Panc1 (cell line): ENCODE measurements at regions not wholly inside any gene's neighbourhood (a gene's known extent, or its start where the extent isn't known, plus 50 kb on each side); places are given as distances from the start of the nearest gene placed in this dataset.

ENCODE experiments used
- ATAC-seq: fragments of 200-7000 bp; cut with Tn5 transposase; 2 replicates; pipeline ENCODE4 v1.9.1; 2020; ENCODE audit warnings: mild to moderate bottlenecking, moderate library complexity
- BruUV-seq: library from RNA; stranded (reverse); fragments of 400-500 nt; replicated peaks from 2 replicates; lab custom pipeline; 2021; lab: Mats Ljungman, UMichigan
- CTCF ChIA-PET: fragments of 300-600 bp; sonication (Branson Sonifier 250); formaldehyde crosslinking; loops from one replicate; lab custom pipeline; 2022; ENCODE audit warnings: antibody characterized with exemption; lab: Charles Lee
- POLR2A ChIA-PET: fragments of 300-600 bp; sonication (Branson Sonifier 250); formaldehyde crosslinking; loops from one replicate; lab custom pipeline; 2022; ENCODE audit warnings: antibody characterized with exemption; lab: Charles Lee
- DNase-seq: peaks from one replicate; pipeline ENCODE4 v3.0.0-alpha.2; 2010; ENCODE audit warnings: low read depth, low spot score
- H3K27ac ChIP-seq: 2 replicates; pipeline ENCODE4 v1.5.1; 2011; ENCODE audit warnings: mild to moderate bottlenecking, low read length, inconsistent platforms
- H3K27me3 ChIP-seq: fragments of 200-500 bp; sonication (Bioruptor generic); 2 replicates; pipeline ENCODE4 v1.6.0; 2014; ENCODE audit warnings: low read length, inconsistent platforms; ENCODE audit not compliant: control insufficient read depth, insufficient read depth
- H3K36me3 ChIP-seq: fragments of 200-500 bp; sonication (Bioruptor generic); 2 replicates; pipeline ENCODE4 v1.5.1; 2014; ENCODE audit warnings: inconsistent platforms, mild to moderate bottlenecking, low read length, moderate library complexity; ENCODE audit not compliant: control insufficient read depth, insufficient read depth
- H3K4me1 ChIP-seq: 2 replicates; pipeline ENCODE4 v1.5.1; 2011; ENCODE audit warnings: inconsistent platforms, mild to moderate bottlenecking, low read length, moderate library complexity; ENCODE audit not compliant: control insufficient read depth, insufficient read depth
- H3K4me3 ChIP-seq, 2 experiments: 2 replicates each; pipeline ENCODE4 v1.5.1; 2011 to 2012; ENCODE audit warnings: low read depth in 2 of 2, low read length in 2 of 2, mild to moderate bottlenecking in 2 of 2, inconsistent platforms in 1 of 2, moderate library complexity in 1 of 2
- H3K9me3 ChIP-seq: fragments of 200-500 bp; sonication (Bioruptor generic); 2 replicates; pipeline ENCODE4 v1.5.1; 2014; ENCODE audit warnings: low read depth, mild to moderate bottlenecking, inconsistent platforms, low read length, moderate library complexity; ENCODE audit not compliant: control insufficient read depth, insufficient read depth
- CTCF ChIP-seq: fragments of 450-650 bp; IDR thresholded peaks from 2 replicates; pipeline ENCODE4 v1.5.1; 2017; ENCODE audit warnings: mild to moderate bottlenecking
- POLR2AphosphoS5 ChIP-seq: IDR thresholded peaks from 2 replicates; pipeline ENCODE4 v1.6.1; 2012; ENCODE audit warnings: mild to moderate bottlenecking, low read depth, low read length, moderate library complexity
- REST ChIP-seq, 2 experiments: IDR thresholded peaks; 2 replicates each; pipeline ENCODE4 v1.6.1; 2011 to 2012; ENCODE audit warnings: low read depth in 2 of 2, control low read depth in 1 of 2, low read length in 1 of 2, mild to moderate bottlenecking in 1 of 2, moderate library complexity in 1 of 2; ENCODE audit not compliant: insufficient read depth in 1 of 2
- SIN3A ChIP-seq: IDR thresholded peaks from 2 replicates; pipeline ENCODE4 v1.6.1; 2012; ENCODE audit warnings: low read depth, mild to moderate bottlenecking, low read length, moderate library complexity, borderline replicate concordance; ENCODE audit not compliant: insufficient read depth
- TCF7L2 ChIP-seq: IDR thresholded peaks from 2 replicates; pipeline ENCODE4 v1.6.1; 2011; ENCODE audit warnings: mild to moderate bottlenecking, low read depth, low read length, inconsistent platforms
- in situ Hi-C: cut with HindIII; loops from 2 replicates; pipeline ENCODE4 v1.10.0; 2016; ENCODE audit warnings: low sequenced_read_pairs, low pct_unique_long_range_greater_than_20kb
- intact Hi-C: fragments of 100-400 bp; cut with micrococcal nuclease; formaldehyde crosslinking; loops from one replicate; pipeline ENCODE4 v1.10.0; 2022; ENCODE audit not compliant: unreplicated experiment

DNA sequence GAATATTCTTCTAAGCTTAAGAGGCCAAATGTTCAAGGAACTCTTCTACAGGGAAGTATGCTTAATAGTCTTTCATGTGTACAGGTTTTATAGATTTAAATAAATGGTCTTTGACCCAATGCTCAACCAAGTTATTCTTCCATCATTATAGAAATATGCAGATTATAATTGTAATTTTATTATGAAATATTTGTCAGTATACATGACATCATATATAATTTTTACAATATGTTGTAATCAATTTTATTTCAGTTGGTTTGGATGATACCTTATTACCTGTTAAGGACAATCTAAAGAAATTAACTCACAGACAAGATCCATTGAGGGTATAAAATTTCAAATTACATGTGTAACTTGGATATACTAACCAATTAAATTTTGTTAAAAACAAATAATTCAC, 1278.3 kb downstream of the SLC16A7 start:
- no peaks in the 10 kb centered on the region for H3K36me3 ChIP-seq
- no TSS peak for BruUV-seq
- no peak overlapping the region for H3K27ac ChIP-seq
- DNase-seq (no peak), ATAC-seq (no peak)
- no peaks in the 10 kb centered on the region for H3K4me1 ChIP-seq
- ChIA-PET CTCF (no interaction called here), POLR2A (no interaction called here)
- no peak for TF ChIP-seq SIN3A
- no peak for TF ChIP-seq TCF7L2
- TF ChIP-seq CTCF = no peak
- TF ChIP-seq REST (IDR thresholded peaks at IDR 0.05; ENCODE audit: insufficient read depth in 1 of 2, low read depth in 2 of 2, low read length in 1 of 2) = no peak
- no peak for TF ChIP-seq POLR2AphosphoS5
- in situ Hi-C loops = no loop called here
- no peaks in the 10 kb centered on the region for H3K9me3 ChIP-seq
- no peak overlapping the region for H3K4me3 ChIP-seq
- no peaks in the 10 kb centered on the region for H3K27me3 ChIP-seq
- intact Hi-C loops = no loop called here

DNA sequence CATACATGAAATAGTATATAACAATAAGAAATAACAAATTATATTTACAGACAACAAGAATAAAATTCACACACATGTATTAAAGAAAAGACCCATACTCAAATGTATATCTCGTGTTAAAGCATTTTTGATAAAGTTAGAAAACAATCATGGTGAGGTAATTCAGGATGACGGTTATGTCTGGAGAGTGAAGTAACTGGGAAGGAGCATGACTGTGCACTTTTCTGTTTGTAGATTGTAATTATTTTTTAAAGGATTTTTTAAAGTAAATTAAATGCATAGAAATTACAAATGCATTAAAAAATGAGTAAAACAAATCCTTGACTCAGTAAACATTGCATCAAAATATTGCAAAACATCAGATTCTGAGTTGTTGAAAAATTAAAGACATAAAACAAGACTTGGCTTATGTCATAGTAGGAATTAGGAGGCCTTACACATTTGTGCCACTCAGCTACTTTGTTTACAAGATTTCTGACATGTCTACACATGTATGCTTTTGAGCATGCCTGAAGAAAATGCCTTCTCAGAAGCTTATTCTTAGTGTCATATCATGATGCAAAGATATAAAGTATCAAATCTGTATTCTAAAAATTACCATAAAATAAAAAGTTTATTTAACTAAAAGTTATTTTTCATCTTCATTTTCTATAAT, 1325.1 kb downstream of the SLC16A7 start:
- DNase-seq (no peak), ATAC-seq (no peak)
- no TSS peak for BruUV-seq
- intact Hi-C loops = no loop called here
- H3K4me3 ChIP-seq = no peak overlapping the region
- H3K36me3 ChIP-seq = no peaks in the 10 kb centered on the region
- in situ Hi-C loops = no loop called here
- H3K27me3 ChIP-seq = no peaks in the 10 kb centered on the region
- CTCF ChIA-PET = no interaction called here
- POLR2A ChIA-PET = no interaction called here
- no peaks in the 10 kb centered on the region for H3K4me1 ChIP-seq
- no peak overlapping the region for H3K27ac ChIP-seq
- no peaks in the 10 kb centered on the region for H3K9me3 ChIP-seq
- TF ChIP-seq REST (IDR thresholded peaks at IDR 0.05; ENCODE audit: insufficient read depth in 1 of 2, low read depth in 2 of 2, low read length in 1 of 2) (no peak), SIN3A (no peak), CTCF (no peak), TCF7L2 (no peak), POLR2AphosphoS5 (no peak)
